ENCODE measurements at regions not wholly inside any gene's neighbourhood (a gene's known extent, or its start where the extent isn't known, plus 50 kb on each side); places are given as distances from the start of the nearest gene placed in this dataset.

- Histone ChIP-seq H3K4me1 (ENCODE audit: insufficient read depth) (peaks cover 10% of the 10 kb centered on the region), H3K4me2 (no peak overlapping the region), H3K27me3 (ENCODE audit: insufficient read depth) (no peaks in the 10 kb centered on the region), H3K36me3 (ENCODE audit: insufficient read depth) (no peaks in the 10 kb centered on the region; the same call in 1 of the 2 replicates), H3K4me3 (no peak overlapping the region), H3K79me2 (replicated peaks; ENCODE audit: insufficient read depth) (no peaks in the 10 kb centered on the region), H4K20me1 (replicated peaks; ENCODE audit: insufficient read depth) (no peaks in the 10 kb centered on the region), H3F3A (replicated peaks; ENCODE audit: low read depth) (no peaks in the 10 kb centered on the region), H3K9me2 (ENCODE audit: insufficient read depth) (no peaks in the 10 kb centered on the region), H2AFZ (no peak overlapping the region), H3K27ac (ENCODE audit: low read depth) (no peak overlapping the region)
- no peak for DNase-seq (ENCODE audit: low spot score)
- Mint-ChIP-seq H3K4me1 (no peaks in the 10 kb centered on the region), H3K4me3 (no peak overlapping the region), H3K27me3 (ENCODE audit: insufficient read depth, low read depth, poor library complexity) (peaks cover 4% of the 10 kb centered on the region), H3K9me3 (peaks cover 98% of the 10 kb centered on the region), H3K36me3 (ENCODE audit: low read depth) (peaks cover 32% of the 10 kb centered on the region), H3K27ac (no peak overlapping the region)
- no peak for TF ChIP-seq NANOG (IDR thresholded peaks at IDR 0.05; ENCODE audit: borderline replicate concordance)
- ATAC-seq: no peak
Observed at GRCh38 chr7:69109879-69110278, 488.4 kb upstream of the AUTS2 start.

DNA sequence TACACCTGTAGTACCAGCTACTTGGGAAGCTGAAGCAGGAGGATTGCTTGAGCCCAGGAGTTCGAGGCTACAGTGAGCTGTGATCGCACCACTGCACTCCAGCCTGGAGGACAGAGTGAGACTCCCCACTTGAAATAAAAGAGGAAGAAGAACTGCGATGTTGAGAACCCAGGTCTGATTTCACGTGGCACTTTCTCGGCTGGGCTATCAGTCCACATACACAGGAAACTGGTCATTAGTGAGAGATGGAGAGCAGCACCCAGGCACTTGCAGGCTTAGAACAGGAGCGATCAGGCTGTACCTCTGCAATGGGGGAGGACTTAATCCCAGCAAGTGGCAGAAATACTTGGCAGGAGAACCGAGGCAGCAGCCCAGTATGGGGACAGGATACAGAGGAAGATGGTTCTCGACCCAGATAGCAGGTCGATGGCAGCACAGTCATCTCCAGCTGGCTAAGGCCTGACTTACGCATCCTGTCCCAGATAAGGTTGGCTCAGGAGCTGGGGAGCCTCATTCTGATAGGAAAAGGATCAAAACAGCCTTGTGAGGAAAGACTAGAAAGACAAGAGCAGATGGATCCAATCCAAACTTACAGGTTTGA lies 487.7 kb upstream of the AUTS2 start:
- Histone ChIP-seq H3K79me2 (replicated peaks; ENCODE audit: insufficient read depth) (no peaks in the 10 kb centered on the region), H3K36me3 (ENCODE audit: insufficient read depth) (no peaks in the 10 kb centered on the region; the same call in 1 of the 2 replicates), H3K4me3 (no peak overlapping the region), H3K4me1 (ENCODE audit: insufficient read depth) (peaks cover 8% of the 10 kb centered on the region), H4K20me1 (replicated peaks; ENCODE audit: insufficient read depth) (no peaks in the 10 kb centered on the region), H3K4me2 (no peak overlapping the region), H3K9me2 (ENCODE audit: insufficient read depth) (no peaks in the 10 kb centered on the region), H2AFZ (no peak overlapping the region), H3F3A (replicated peaks; ENCODE audit: low read depth) (no peaks in the 10 kb centered on the region), H3K27me3 (ENCODE audit: insufficient read depth) (no peaks in the 10 kb centered on the region), H3K27ac (ENCODE audit: low read depth) (no peak overlapping the region)
- Mint-ChIP-seq H3K4me1 (no peaks in the 10 kb centered on the region), H3K27ac (no peak overlapping the region), H3K9me3 (peaks cover 98% of the 10 kb centered on the region), H3K27me3 (ENCODE audit: insufficient read depth, low read depth, poor library complexity) (peaks cover 4% of the 10 kb centered on the region), H3K36me3 (ENCODE audit: low read depth) (peaks cover 32% of the 10 kb centered on the region), H3K4me3 (no peak overlapping the region)
- TF ChIP-seq STAT1 (IDR thresholded peaks at IDR 0.05; ENCODE audit: unreplicated experiment) (no peak), JUNB (IDR thresholded peaks at IDR 0.05; ENCODE audit: unreplicated experiment) (no peak), EZH2phosphoT487 (IDR thresholded peaks at IDR 0.05; ENCODE audit: unreplicated experiment) (no peak), CREB1 (CRISPR knock-in tag; IDR thresholded peaks at IDR 0.05; ENCODE audit: low read depth) (no peak), NANOG (IDR thresholded peaks at IDR 0.05; ENCODE audit: borderline replicate concordance) (no peak), EZH2 (IDR thresholded peaks at IDR 0.05; ENCODE audit: low read depth, unreplicated experiment) (no peak), POLR2AphosphoS5 (IDR thresholded peaks at IDR 0.05; ENCODE audit: low read depth) (no peak)
- TF ChIP-seq, protein P1, sequence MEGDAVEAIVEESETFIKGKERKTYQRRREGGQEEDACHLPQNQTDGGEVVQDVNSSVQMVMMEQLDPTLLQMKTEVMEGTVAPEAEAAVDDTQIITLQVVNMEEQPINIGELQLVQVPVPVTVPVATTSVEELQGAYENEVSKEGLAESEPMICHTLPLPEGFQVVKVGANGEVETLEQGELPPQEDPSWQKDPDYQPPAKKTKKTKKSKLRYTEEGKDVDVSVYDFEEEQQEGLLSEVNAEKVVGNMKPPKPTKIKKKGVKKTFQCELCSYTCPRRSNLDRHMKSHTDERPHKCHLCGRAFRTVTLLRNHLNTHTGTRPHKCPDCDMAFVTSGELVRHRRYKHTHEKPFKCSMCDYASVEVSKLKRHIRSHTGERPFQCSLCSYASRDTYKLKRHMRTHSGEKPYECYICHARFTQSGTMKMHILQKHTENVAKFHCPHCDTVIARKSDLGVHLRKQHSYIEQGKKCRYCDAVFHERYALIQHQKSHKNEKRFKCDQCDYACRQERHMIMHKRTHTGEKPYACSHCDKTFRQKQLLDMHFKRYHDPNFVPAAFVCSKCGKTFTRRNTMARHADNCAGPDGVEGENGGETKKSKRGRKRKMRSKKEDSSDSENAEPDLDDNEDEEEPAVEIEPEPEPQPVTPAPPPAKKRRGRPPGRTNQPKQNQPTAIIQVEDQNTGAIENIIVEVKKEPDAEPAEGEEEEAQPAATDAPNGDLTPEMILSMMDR (conservative IDR thresholded peaks at IDR 0.05; ENCODE audit: low read depth in 2 of 2): no peak
- TF ChIP-seq, protein P2, sequence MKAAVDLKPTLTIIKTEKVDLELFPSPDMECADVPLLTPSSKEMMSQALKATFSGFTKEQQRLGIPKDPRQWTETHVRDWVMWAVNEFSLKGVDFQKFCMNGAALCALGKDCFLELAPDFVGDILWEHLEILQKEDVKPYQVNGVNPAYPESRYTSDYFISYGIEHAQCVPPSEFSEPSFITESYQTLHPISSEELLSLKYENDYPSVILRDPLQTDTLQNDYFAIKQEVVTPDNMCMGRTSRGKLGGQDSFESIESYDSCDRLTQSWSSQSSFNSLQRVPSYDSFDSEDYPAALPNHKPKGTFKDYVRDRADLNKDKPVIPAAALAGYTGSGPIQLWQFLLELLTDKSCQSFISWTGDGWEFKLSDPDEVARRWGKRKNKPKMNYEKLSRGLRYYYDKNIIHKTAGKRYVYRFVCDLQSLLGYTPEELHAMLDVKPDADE (IDR thresholded peaks at IDR 0.05): no peak
- no peak for ATAC-seq
- no peak for DNase-seq (ENCODE audit: low spot score)
